ENCODE measurements at regions not wholly inside any gene's neighbourhood (a gene's known extent, or its start where the extent isn't known, plus 50 kb on each side); places are given as distances from the start of the nearest gene placed in this dataset.

DNA sequence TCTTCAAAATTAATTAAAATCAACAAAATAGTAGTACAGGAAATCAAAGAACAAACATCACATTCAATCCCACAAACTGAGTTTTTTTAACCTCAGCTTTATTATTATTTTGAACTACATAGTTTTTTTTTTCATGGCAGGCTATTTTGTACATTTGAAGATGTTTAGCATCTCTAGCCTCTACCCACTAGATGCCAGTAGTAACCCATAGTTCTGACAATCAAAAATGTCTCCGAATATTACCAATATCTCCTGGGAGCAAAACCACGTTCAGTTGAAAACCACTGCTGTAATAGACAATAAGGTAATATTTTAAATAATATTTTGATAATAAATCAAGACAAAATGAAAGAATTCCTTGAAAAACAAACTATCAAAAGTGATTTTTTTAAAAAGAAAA is 702.6 kb upstream of the LRRTM1 start:
- TF ChIP-seq, protein P1, sequence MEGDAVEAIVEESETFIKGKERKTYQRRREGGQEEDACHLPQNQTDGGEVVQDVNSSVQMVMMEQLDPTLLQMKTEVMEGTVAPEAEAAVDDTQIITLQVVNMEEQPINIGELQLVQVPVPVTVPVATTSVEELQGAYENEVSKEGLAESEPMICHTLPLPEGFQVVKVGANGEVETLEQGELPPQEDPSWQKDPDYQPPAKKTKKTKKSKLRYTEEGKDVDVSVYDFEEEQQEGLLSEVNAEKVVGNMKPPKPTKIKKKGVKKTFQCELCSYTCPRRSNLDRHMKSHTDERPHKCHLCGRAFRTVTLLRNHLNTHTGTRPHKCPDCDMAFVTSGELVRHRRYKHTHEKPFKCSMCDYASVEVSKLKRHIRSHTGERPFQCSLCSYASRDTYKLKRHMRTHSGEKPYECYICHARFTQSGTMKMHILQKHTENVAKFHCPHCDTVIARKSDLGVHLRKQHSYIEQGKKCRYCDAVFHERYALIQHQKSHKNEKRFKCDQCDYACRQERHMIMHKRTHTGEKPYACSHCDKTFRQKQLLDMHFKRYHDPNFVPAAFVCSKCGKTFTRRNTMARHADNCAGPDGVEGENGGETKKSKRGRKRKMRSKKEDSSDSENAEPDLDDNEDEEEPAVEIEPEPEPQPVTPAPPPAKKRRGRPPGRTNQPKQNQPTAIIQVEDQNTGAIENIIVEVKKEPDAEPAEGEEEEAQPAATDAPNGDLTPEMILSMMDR (IDR thresholded peaks at IDR 0.05) = no peak
- no peak for TF ChIP-seq POLR2A (IDR thresholded peaks at IDR 0.05)

Data from breast epithelium (tissue), 3 donors.